ENCODE measurements at regions not wholly inside any gene's neighbourhood (a gene's known extent, or its start where the extent isn't known, plus 50 kb on each side); places are given as distances from the start of the nearest gene placed in this dataset.

- H3K27ac ChIP-seq: peak overlapping the region in 3 of 8 donors; percentile 27 to 47 (median 36)
- no peaks in the 10 kb centered on the region for H3K4me1 ChIP-seq
- TF ChIP-seq POLR2A (IDR thresholded peaks at IDR 0.05): no peak
- TF ChIP-seq CTCF (IDR thresholded peaks at IDR 0.05 in 8 of 11, conservative IDR thresholded peaks at IDR 0.05 in 3 of 11): no peak
- TF ChIP-seq POLR2AphosphoS5 (IDR thresholded peaks at IDR 0.05): no peak
- no peak for DNase-seq
- 68 to 76% (median 72%) methylated on average over 6 of the region's 6 CpGs for WGBS, 5 donors
- no peaks in the 10 kb centered on the region for H3K9me3 ChIP-seq
- no peak overlapping the region for H3K4me3 ChIP-seq
- no peaks in the 10 kb centered on the region for H3K27me3 ChIP-seq (replicated peaks in 1 of 7)
- intact Hi-C loops (cut with DNase I; ENCODE audit: low total_unique reads): no loop called here
- no peaks in the 10 kb centered on the region for H3K36me3 ChIP-seq
These were observed 57.7 kb upstream of the TENM3 start for GRCh38 chr4:182185491-182185890.

GRCh38 chr4:182187674-182188073 is 55.5 kb upstream of the TENM3 start:
- no peak for TF ChIP-seq POLR2AphosphoS5 (IDR thresholded peaks at IDR 0.05)
- TF ChIP-seq POLR2A (IDR thresholded peaks at IDR 0.05): no peak
- TF ChIP-seq CTCF (IDR thresholded peaks at IDR 0.05 in 8 of 11, conservative IDR thresholded peaks at IDR 0.05 in 3 of 11): no peak
- H3K4me3 ChIP-seq: no peak overlapping the region
- H3K27me3 ChIP-seq (replicated peaks in 1 of 7): no peaks in the 10 kb centered on the region
- 27 to 37% (median 34%) methylated on average over 2 of the region's 2 CpGs for WGBS, 5 donors
- H3K36me3 ChIP-seq: no peaks in the 10 kb centered on the region
- no peak for DNase-seq
- H3K4me1 ChIP-seq: no peaks in the 10 kb centered on the region
- H3K27ac ChIP-seq: peak overlapping the region in 1 of 8 donors; percentile 18
- H3K9me3 ChIP-seq: no peaks in the 10 kb centered on the region
- intact Hi-C loops (cut with DNase I; ENCODE audit: low total_unique reads): no loop called here

- Histone ChIP-seq H3K27ac (no peak overlapping the region), H3K4me1 (no peaks in the 10 kb centered on the region), H3K9me3 (no peaks in the 10 kb centered on the region), H3K36me3 (no peaks in the 10 kb centered on the region), H3K4me3 (no peak overlapping the region), H3K27me3 (replicated peaks in 1 of 7) (no peaks in the 10 kb centered on the region)
- TF ChIP-seq CTCF (IDR thresholded peaks at IDR 0.05 in 8 of 11, conservative IDR thresholded peaks at IDR 0.05 in 3 of 11): no peak
- TF ChIP-seq POLR2AphosphoS5 (IDR thresholded peaks at IDR 0.05): no peak
- no peak for TF ChIP-seq POLR2A (IDR thresholded peaks at IDR 0.05)
- no peak for DNase-seq
- WGBS, 5 donors: 82 to 90% (median 86%) methylated on average over 3 of the region's 3 CpGs
- intact Hi-C loops (cut with DNase I; ENCODE audit: low total_unique reads): no loop called here
These were observed 54.6 kb upstream of the TENM3 start for GRCh38 chr4:182188622-182189021.

GRCh38 chr4:182189103-182189878 is 53.9 kb upstream of the TENM3 start:
- H3K36me3 ChIP-seq: no peaks in the 10 kb centered on the region
- 59 to 77% (median 61%) methylated on average over 8 of the region's 8 CpGs for WGBS, 5 donors
- no peak for DNase-seq
- H3K4me3 ChIP-seq: no peak overlapping the region
- H3K27ac ChIP-seq: no peak overlapping the region
- no peaks in the 10 kb centered on the region for H3K9me3 ChIP-seq
- intact Hi-C loops (cut with DNase I; ENCODE audit: low total_unique reads): no loop called here
- TF ChIP-seq POLR2AphosphoS5 (IDR thresholded peaks at IDR 0.05) (peak in 1 of 3 donors; percentile 13), CTCF (IDR thresholded peaks at IDR 0.05 in 8 of 11, conservative IDR thresholded peaks at IDR 0.05 in 3 of 11) (no peak), POLR2A (IDR thresholded peaks at IDR 0.05) (no peak)
- H3K4me1 ChIP-seq: no peaks in the 10 kb centered on the region
- no peaks in the 10 kb centered on the region for H3K27me3 ChIP-seq (replicated peaks in 1 of 7)
